ENCODE measurements at regions not wholly inside any gene's neighbourhood (a gene's known extent, or its start where the extent isn't known, plus 50 kb on each side); places are given as distances from the start of the nearest gene placed in this dataset.

GRCh38 chr17:79269620-79270019 is 195.0 kb downstream of the ENGASE start:
- no peaks in the 10 kb centered on the region for H3K79me2 ChIP-seq (ENCODE audit: insufficient read depth, low read length)
- peaks cover 36 to 95% of the 10 kb centered on the region in 2 experiments for H3K27me3 ChIP-seq (ENCODE audit: control insufficient read depth in 1 of 2, insufficient read depth in 2 of 2, low read length in 2 of 2)
- POLR2A ChIA-PET = no interaction called here

DNA sequence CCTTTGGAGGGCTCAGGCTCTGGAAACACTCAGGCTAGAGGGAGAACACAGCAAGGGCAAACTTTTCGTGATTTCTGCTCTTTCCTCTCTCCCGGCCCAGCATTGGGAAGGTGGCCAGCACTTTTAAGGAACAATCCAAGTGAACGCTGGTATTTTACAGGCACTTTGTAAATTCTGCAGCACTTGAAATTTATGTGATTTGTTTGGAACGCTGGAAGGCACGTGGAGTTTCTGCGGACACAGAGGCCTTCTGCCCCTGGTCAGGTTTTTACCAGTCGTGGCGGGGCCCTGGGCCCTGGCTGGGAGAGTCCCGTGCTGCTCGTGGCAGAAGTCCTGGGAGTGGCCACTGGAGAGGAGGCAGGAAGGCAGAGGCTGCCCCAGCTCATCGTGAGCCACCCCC is 188.6 kb downstream of the ENGASE start:
- DNase-seq (ENCODE audit: low spot score) (no peak), FAIRE-seq (no peak), ATAC-seq (no peak)
- H2AFZ ChIP-seq (ENCODE audit: low read length) = no peak overlapping the region
- ChIA-PET CTCF (ENCODE audit: low intra/inter-chr PET ratio, low total read pairs) (no interaction called here), POLR2A (no interaction called here)
- WGBS (ENCODE audit: low lambda C conversion rate) = 32% methylated on average over 10 of the region's 11 CpGs
- intact Hi-C loops (cut with micrococcal nuclease; ENCODE audit: unreplicated experiment) = loop anchor here (10.0 kb wide), 1 partner anchor 1018 kb away; no protein-coding TSS in a partner anchor
- no peaks in the 10 kb centered on the region; the same call in 1 of the 2 replicates for H4K20me1 ChIP-seq (ENCODE audit: insufficient read depth, low read length)
- no peaks in the 10 kb centered on the region for H3K9me3 ChIP-seq (ENCODE audit: low read length)
- in situ Hi-C loops (cut with HindIII; ENCODE audit: extremely low pct_ligation_motif_present, low pct_unique_long_range_greater_than_20kb) = no loop called here
- no peaks in the 10 kb centered on the region for H3K79me2 ChIP-seq (ENCODE audit: insufficient read depth, low read length)
- no peak overlapping the region for H3K4me3 ChIP-seq (replicated peaks in 1 of 3; ENCODE audit: insufficient read depth in 1 of 3, low read depth in 2 of 3, low read length in 3 of 3)
- H3K4me1 ChIP-seq (ENCODE audit: insufficient read depth, low read length) = no peaks in the 10 kb centered on the region
- no peaks in the 10 kb centered on the region for H3K36me3 ChIP-seq (replicated peaks in 1 of 2; ENCODE audit: control insufficient read depth in 1 of 2, insufficient read depth in 2 of 2, low read length in 2 of 2)
- peaks cover 47 to 99% of the 10 kb centered on the region in 2 experiments for H3K27me3 ChIP-seq (ENCODE audit: control insufficient read depth in 1 of 2, insufficient read depth in 2 of 2, low read length in 2 of 2)
- H3K4me2 ChIP-seq (ENCODE audit: low read depth, low read length) = no peak overlapping the region
- no peak overlapping the region for H3K9ac ChIP-seq (ENCODE audit: insufficient read depth, low read depth, low read length)
- no TSS peak for BruUV-seq (replicated peaks)
- H3K27ac ChIP-seq (ENCODE audit: extremely low read length, insufficient read depth, low read length) = no peak overlapping the region
- no peak for TF ChIP-seq ATF5 (CRISPR knock-in tag; IDR thresholded peaks at IDR 0.05; ENCODE audit: low read depth)
- TF ChIP-seq HBP1 (CRISPR knock-in tag; IDR thresholded peaks at IDR 0.05; ENCODE audit: low read depth) = no peak
- TF ChIP-seq, protein P1, sequence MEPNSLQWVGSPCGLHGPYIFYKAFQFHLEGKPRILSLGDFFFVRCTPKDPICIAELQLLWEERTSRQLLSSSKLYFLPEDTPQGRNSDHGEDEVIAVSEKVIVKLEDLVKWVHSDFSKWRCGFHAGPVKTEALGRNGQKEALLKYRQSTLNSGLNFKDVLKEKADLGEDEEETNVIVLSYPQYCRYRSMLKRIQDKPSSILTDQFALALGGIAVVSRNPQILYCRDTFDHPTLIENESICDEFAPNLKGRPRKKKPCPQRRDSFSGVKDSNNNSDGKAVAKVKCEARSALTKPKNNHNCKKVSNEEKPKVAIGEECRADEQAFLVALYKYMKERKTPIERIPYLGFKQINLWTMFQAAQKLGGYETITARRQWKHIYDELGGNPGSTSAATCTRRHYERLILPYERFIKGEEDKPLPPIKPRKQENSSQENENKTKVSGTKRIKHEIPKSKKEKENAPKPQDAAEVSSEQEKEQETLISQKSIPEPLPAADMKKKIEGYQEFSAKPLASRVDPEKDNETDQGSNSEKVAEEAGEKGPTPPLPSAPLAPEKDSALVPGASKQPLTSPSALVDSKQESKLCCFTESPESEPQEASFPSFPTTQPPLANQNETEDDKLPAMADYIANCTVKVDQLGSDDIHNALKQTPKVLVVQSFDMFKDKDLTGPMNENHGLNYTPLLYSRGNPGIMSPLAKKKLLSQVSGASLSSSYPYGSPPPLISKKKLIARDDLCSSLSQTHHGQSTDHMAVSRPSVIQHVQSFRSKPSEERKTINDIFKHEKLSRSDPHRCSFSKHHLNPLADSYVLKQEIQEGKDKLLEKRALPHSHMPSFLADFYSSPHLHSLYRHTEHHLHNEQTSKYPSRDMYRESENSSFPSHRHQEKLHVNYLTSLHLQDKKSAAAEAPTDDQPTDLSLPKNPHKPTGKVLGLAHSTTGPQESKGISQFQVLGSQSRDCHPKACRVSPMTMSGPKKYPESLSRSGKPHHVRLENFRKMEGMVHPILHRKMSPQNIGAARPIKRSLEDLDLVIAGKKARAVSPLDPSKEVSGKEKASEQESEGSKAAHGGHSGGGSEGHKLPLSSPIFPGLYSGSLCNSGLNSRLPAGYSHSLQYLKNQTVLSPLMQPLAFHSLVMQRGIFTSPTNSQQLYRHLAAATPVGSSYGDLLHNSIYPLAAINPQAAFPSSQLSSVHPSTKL (CRISPR knock-in tag; IDR thresholded peaks at IDR 0.05) = no peak
- no peak for TF ChIP-seq ZNF850 (CRISPR knock-in tag; conservative IDR thresholded peaks at IDR 0.05)
- TF ChIP-seq TCF7L2 (IDR thresholded peaks at IDR 0.05; ENCODE audit: low read depth, low read length) = no peak
- TF ChIP-seq SMARCC2 (IDR thresholded peaks at IDR 0.05) = no peak

More at GRCh38 chr17:79269620-79270019, 195.0 kb downstream of the ENGASE start:
- intact Hi-C loops (cut with micrococcal nuclease; ENCODE audit: unreplicated experiment) (loop anchor here (10.0 kb wide), 1 partner anchor 1025 kb away; no protein-coding TSS in a partner anchor), in situ Hi-C loops (cut with HindIII; ENCODE audit: extremely low pct_ligation_motif_present, low pct_unique_long_range_greater_than_20kb) (no loop called here)
- Histone ChIP-seq H3K4me1 (ENCODE audit: insufficient read depth, low read length) (no peaks in the 10 kb centered on the region), H2AFZ (ENCODE audit: low read length) (no peak overlapping the region), H3K9me3 (ENCODE audit: low read length) (no peaks in the 10 kb centered on the region), H3K9ac (ENCODE audit: insufficient read depth, low read depth, low read length) (no peak overlapping the region), H4K20me1 (ENCODE audit: insufficient read depth, low read length) (peaks cover 14% of the 10 kb centered on the region; the same call in 1 of the 2 replicates), H3K36me3 (replicated peaks in 1 of 2; ENCODE audit: control insufficient read depth in 1 of 2, insufficient read depth in 2 of 2, low read length in 2 of 2) (no peaks in the 10 kb centered on the region), H3K4me3 (replicated peaks in 1 of 3; ENCODE audit: insufficient read depth in 1 of 3, low read depth in 2 of 3, low read length in 3 of 3) (no peak overlapping the region), H3K27ac (ENCODE audit: extremely low read length, insufficient read depth, low read length) (no peak overlapping the region), H3K4me2 (ENCODE audit: low read depth, low read length) (no peak overlapping the region)
- CTCF ChIA-PET (ENCODE audit: low intra/inter-chr PET ratio, low total read pairs) = no interaction called here
- TF ChIP-seq ZNF292 (CRISPR knock-in tag; IDR thresholded peaks at IDR 0.05; ENCODE audit: borderline replicate concordance, low read depth) (no peak), ZNF704 (CRISPR knock-in tag; IDR thresholded peaks at IDR 0.05; ENCODE audit: borderline replicate concordance) (no peak), ZFY (CRISPR knock-in tag; IDR thresholded peaks at IDR 0.05) (no peak), PPARG (CRISPR knock-in tag; conservative IDR thresholded peaks at IDR 0.05) (no peak), ZNF335 (CRISPR knock-in tag; IDR thresholded peaks at IDR 0.05) (no peak), SIX1 (CRISPR knock-in tag; IDR thresholded peaks at IDR 0.05; ENCODE audit: borderline replicate concordance) (no peak), ZNF251 (CRISPR knock-in tag; IDR thresholded peaks at IDR 0.05) (no peak), ZMYM4 (CRISPR knock-in tag; IDR thresholded peaks at IDR 0.05) (no peak), ZIK1 (CRISPR knock-in tag; IDR thresholded peaks at IDR 0.05; ENCODE audit: borderline replicate concordance, low read depth) (no peak), YEATS4 (CRISPR knock-in tag; IDR thresholded peaks at IDR 0.05; ENCODE audit: borderline replicate concordance) (no peak), ZNF205 (CRISPR knock-in tag; IDR thresholded peaks at IDR 0.05) (no peak), HOXD1 (CRISPR knock-in tag; IDR thresholded peaks at IDR 0.05) (no peak)
- no peak for DNase-seq (ENCODE audit: low spot score)
- no peak for ATAC-seq
- FAIRE-seq = no peak
- no TSS peak for BruUV-seq (replicated peaks)
- 3% methylated on average over 5 of the region's 5 CpGs for WGBS (ENCODE audit: low lambda C conversion rate)

Measured in HepG2 (cell line).